ENCODE measurements at regions not wholly inside any gene's neighbourhood (a gene's known extent, or its start where the extent isn't known, plus 50 kb on each side); places are given as distances from the start of the nearest gene placed in this dataset.

GRCh38 chr2:143877056-143877455 lies 642.9 kb downstream of the ZEB2 start:
- in situ Hi-C loops (cut with MboI) = no loop called here
- H3K4me2 ChIP-seq (ENCODE audit: insufficient read depth, low read length) = no peak overlapping the region
- H3K27me3 ChIP-seq (ENCODE audit: control insufficient read depth in 2 of 2, insufficient read depth in 2 of 2, low read length in 2 of 2) = no peaks in the 10 kb centered on the region
- no TSS peak for BruUV-seq (replicated peaks)
- FAIRE-seq = no peak
- POLR2A ChIA-PET = no interaction called here
- 0 out of 5 replicates have a peak, but pooled peaks cover 0 to 2% of the 10 kb centered on the region in 2 experiments for H3K4me1 ChIP-seq (replicated peaks in 1 of 2; ENCODE audit: control insufficient read depth in 2 of 2, insufficient read depth in 2 of 2, low read length in 2 of 2)
- CTCF ChIA-PET (ENCODE audit: low intra/inter-chr PET ratio) = no interaction called here
- no peak for DNase-seq (ENCODE audit: extremely low read depth in 1 of 4, low spot score in 3 of 4)
- no peaks in the 10 kb centered on the region for H3K9me3 ChIP-seq (replicated peaks; ENCODE audit: control insufficient read depth, insufficient read depth, low read depth, low read length)
- no peaks in the 10 kb centered on the region for H3K79me2 ChIP-seq (ENCODE audit: control insufficient read depth, insufficient read depth, low read length)
- intact Hi-C loops (cut with micrococcal nuclease) = no loop called here
- no peaks in the 10 kb centered on the region for H4K20me1 ChIP-seq (replicated peaks; ENCODE audit: control insufficient read depth, insufficient read depth, low read length)
- TF ChIP-seq NBN (IDR thresholded peaks at IDR 0.05; ENCODE audit: low read depth) (no peak), ZEB2 (IDR thresholded peaks at IDR 0.05) (no peak), SAFB (IDR thresholded peaks at IDR 0.05; ENCODE audit: borderline replicate concordance, low read depth, low read length) (no peak), EWSR1 (IDR thresholded peaks at IDR 0.05; ENCODE audit: borderline replicate concordance, low read depth, partially characterized antibody) (no peak), CLOCK (CRISPR knock-in tag; IDR thresholded peaks at IDR 0.05; ENCODE audit: borderline replicate concordance) (no peak), ZNF830 (CRISPR knock-in tag; IDR thresholded peaks at IDR 0.05) (no peak), PHF8 (IDR thresholded peaks at IDR 0.05; ENCODE audit: borderline replicate concordance, low read length) (no peak), HNRNPL (IDR thresholded peaks at IDR 0.05; ENCODE audit: low read depth, low read length) (no peak), STAT5B (CRISPR knock-in tag; IDR thresholded peaks at IDR 0.05) (no peak), DPF2 (IDR thresholded peaks at IDR 0.05) (no peak), HLTF (IDR thresholded peaks at IDR 0.05) (no peak), ZNF445 (CRISPR knock-in tag; IDR thresholded peaks at IDR 0.05; ENCODE audit: low read depth) (no peak), NFIC (IDR thresholded peaks at IDR 0.05) (no peak), NR0B1 (IDR thresholded peaks at IDR 0.05; ENCODE audit: partially characterized antibody) (no peak), E2F8 (IDR thresholded peaks at IDR 0.05; ENCODE audit: low read depth, partially characterized antibody) (no peak), ARHGAP35 (IDR thresholded peaks at IDR 0.05; ENCODE audit: partially characterized antibody) (no peak), ILK (tag; IDR thresholded peaks at IDR 0.05; ENCODE audit: borderline replicate concordance, low read depth) (no peak)
- no peak for ATAC-seq
- no peak overlapping the region for H3K9ac ChIP-seq (ENCODE audit: insufficient read depth in 1 of 2, low read depth in 2 of 2, low read length in 2 of 2)
- no peaks in the 10 kb centered on the region for H3K9me1 ChIP-seq (ENCODE audit: control insufficient read depth, insufficient read depth, low read length)
- H3K4me3 ChIP-seq = no peak overlapping the region
- no peak overlapping the region for H2AFZ ChIP-seq (ENCODE audit: low read depth, low read length)
- no peak overlapping the region for H3K27ac ChIP-seq (ENCODE audit: extremely low read depth, low read depth, low read length)
- no peaks in the 10 kb centered on the region for H3K36me3 ChIP-seq (ENCODE audit: control insufficient read depth, insufficient read depth, low read length)
- WGBS (ENCODE audit: insufficient coverage, low coverage, missing lambda C conversion rate) = 56% methylated on average over 11 of the region's 11 CpGs
